Neural progenitor cell (in vitro differentiated cells): ENCODE measurements at regions not wholly inside any gene's neighbourhood (a gene's known extent, or its start where the extent isn't known, plus 50 kb on each side); places are given as distances from the start of the nearest gene placed in this dataset.

ENCODE experiments used
- DNase-seq: peaks from one replicate; pipeline ENCODE4 v3.0.0-alpha.2; 2016; ENCODE audit warnings: low spot score
- H2AFZ ChIP-seq: fragments of 200-600 bp; sonication (generic); replicated peaks from 2 replicates; pipeline ENCODE4 v1.6.1; 2016; ENCODE audit warnings: antibody characterized with exemption
- H3F3A ChIP-seq: fragments of 200-600 bp; sonication (generic); 2 replicates; pipeline ENCODE4 v1.6.1; 2016; ENCODE audit warnings: antibody characterized with exemption, low read depth
- H3K27ac ChIP-seq: fragments of 200-600 bp; sonication (generic); 2 replicates; pipeline ENCODE4 v1.5.1; 2016; ENCODE audit warnings: mild to moderate bottlenecking
- H3K27me3 ChIP-seq: fragments of 200-600 bp; sonication (generic); 2 replicates; pipeline ENCODE4 v1.6.1; 2016; ENCODE audit warnings: mild to moderate bottlenecking, moderate library complexity
- H3K36me3 ChIP-seq: fragments of 200-600 bp; sonication (generic); 2 replicates; pipeline ENCODE4 v1.5.1; 2016
- H3K4me1 ChIP-seq: fragments of 200-600 bp; sonication (generic); 2 replicates; pipeline ENCODE4 v1.6.1; 2016; ENCODE audit warnings: mixed run types
- H3K4me2 ChIP-seq: fragments of 200-600 bp; sonication (generic); 2 replicates; pipeline ENCODE4 v1.6.1; 2016
- H3K4me3 ChIP-seq: fragments of 200-600 bp; sonication (generic); 2 replicates; pipeline ENCODE4 v1.5.1; 2016
- H3K79me2 ChIP-seq: fragments of 200-600 bp; sonication (generic); 2 replicates; pipeline ENCODE4 v1.6.1; 2016; ENCODE audit warnings: low read depth
- H3K9ac ChIP-seq: fragments of 200-600 bp; sonication (generic); 2 replicates; pipeline ENCODE4 v1.6.1; 2016
- H3K9me3 ChIP-seq: fragments of 200-600 bp; sonication (generic); 2 replicates; pipeline ENCODE4 v1.5.1; 2016; ENCODE audit warnings: low read depth
- H4K20me1 ChIP-seq: fragments of 200-600 bp; sonication (generic); 2 replicates; pipeline ENCODE4 v1.6.1; 2016; ENCODE audit warnings: low read depth
- H3K27ac Mint-ChIP-seq: 3 replicates; pipeline ENCODE4 v1.8.0; 2021; ENCODE audit warnings: mixed read lengths
- H3K27me3 Mint-ChIP-seq: 2 replicates; pipeline ENCODE4 v1.8.0; 2022; ENCODE audit warnings: low read depth, mild to moderate bottlenecking, inconsistent platforms, moderate library complexity, mixed read lengths; ENCODE audit not compliant: insufficient read depth
- H3K36me3 Mint-ChIP-seq: 3 replicates; pipeline ENCODE4 v1.8.0; 2021; ENCODE audit warnings: mixed read lengths
- H3K4me1 Mint-ChIP-seq: 3 replicates; pipeline ENCODE4 v1.8.0; 2021; ENCODE audit warnings: mixed read lengths
- H3K4me3 Mint-ChIP-seq: 3 replicates; pipeline ENCODE4 v1.8.0; 2021; ENCODE audit warnings: mild to moderate bottlenecking, moderate library complexity, mixed read lengths
- H3K9me3 Mint-ChIP-seq: 3 replicates; pipeline ENCODE4 v1.8.0; 2020; ENCODE audit warnings: mixed read lengths
- CTCF ChIP-seq: fragments of 200-600 bp; sonication (generic); IDR thresholded peaks from 2 replicates; pipeline ENCODE4 v1.5.1; 2017; ENCODE audit warnings: antibody characterized with exemption, mild to moderate bottlenecking
- EZH2 ChIP-seq: fragments of 200-600 bp; sonication (generic); IDR thresholded peaks from 2 replicates; pipeline ENCODE4 v1.6.1; 2017; ENCODE audit warnings: antibody characterized with exemption, mild to moderate bottlenecking, moderate library complexity
- EZH2phosphoT487 ChIP-seq: fragments of 200-600 bp; sonication (generic); IDR thresholded peaks from 2 replicates; pipeline ENCODE4 v1.6.1; 2017; ENCODE audit warnings: antibody characterized with exemption

- Mint-ChIP-seq H3K27ac (peak overlapping the region; percentile 13), H3K27me3 (no peaks in the 10 kb centered on the region), H3K4me1 (peaks cover 11% of the 10 kb centered on the region), H3K4me3 (no peak overlapping the region), H3K36me3 (no peaks in the 10 kb centered on the region), H3K9me3 (no peaks in the 10 kb centered on the region)
- no peak for DNase-seq
- Histone ChIP-seq H3K79me2 (no peaks in the 10 kb centered on the region), H3K4me1 (no peaks in the 10 kb centered on the region), H3K27me3 (no peaks in the 10 kb centered on the region), H3K9me3 (no peaks in the 10 kb centered on the region), H3K27ac (no peak overlapping the region), H4K20me1 (no peaks in the 10 kb centered on the region), H3K36me3 (no peaks in the 10 kb centered on the region), H3K4me3 (no peak overlapping the region), H3K9ac (no peak overlapping the region), H3K4me2 (no peak overlapping the region), H2AFZ (no peak overlapping the region), H3F3A (no peaks in the 10 kb centered on the region)
- TF ChIP-seq EZH2 (no peak), EZH2phosphoT487 (no peak), CTCF (no peak)
Measured at GRCh38 chr3:178263236-178263916, 272.9 kb upstream of the KCNMB2 start.

- Histone ChIP-seq H3K4me2 (no peak overlapping the region), H3K36me3 (no peaks in the 10 kb centered on the region), H3K9ac (no peak overlapping the region), H3K4me1 (no peaks in the 10 kb centered on the region), H3K27ac (no peak overlapping the region), H3K27me3 (no peaks in the 10 kb centered on the region), H3F3A (no peaks in the 10 kb centered on the region), H4K20me1 (no peaks in the 10 kb centered on the region), H3K4me3 (no peak overlapping the region), H3K9me3 (no peaks in the 10 kb centered on the region), H2AFZ (no peak overlapping the region), H3K79me2 (no peaks in the 10 kb centered on the region)
- Mint-ChIP-seq H3K36me3 (no peaks in the 10 kb centered on the region), H3K4me1 (peaks cover 3% of the 10 kb centered on the region), H3K4me3 (no peak overlapping the region), H3K27ac (no peak overlapping the region), H3K27me3 (no peaks in the 10 kb centered on the region), H3K9me3 (no peaks in the 10 kb centered on the region)
- TF ChIP-seq EZH2, result no peak
- TF ChIP-seq CTCF, result no peak
- TF ChIP-seq EZH2phosphoT487, result no peak
- DNase-seq, result no peak
Measured at GRCh38 chr3:178267158-178267844, 268.9 kb upstream of the KCNMB2 start.

GRCh38 chr3:178270838-178271237, 265.4 kb upstream of the KCNMB2 start:
- no peaks in the 10 kb centered on the region for H3K36me3 Mint-ChIP-seq
- no peaks in the 10 kb centered on the region for H3K9me3 Mint-ChIP-seq
- Histone ChIP-seq H3F3A (no peaks in the 10 kb centered on the region), H3K4me3 (no peak overlapping the region), H3K4me1 (no peaks in the 10 kb centered on the region), H3K27ac (no peak overlapping the region), H3K9me3 (no peaks in the 10 kb centered on the region), H3K36me3 (no peaks in the 10 kb centered on the region), H3K79me2 (no peaks in the 10 kb centered on the region), H3K4me2 (no peak overlapping the region), H4K20me1 (no peaks in the 10 kb centered on the region), H2AFZ (no peak overlapping the region), H3K9ac (no peak overlapping the region), H3K27me3 (no peaks in the 10 kb centered on the region)
- H3K27me3 Mint-ChIP-seq, result no peaks in the 10 kb centered on the region
- H3K4me1 Mint-ChIP-seq, result no peaks in the 10 kb centered on the region
- no peak overlapping the region for H3K4me3 Mint-ChIP-seq
- TF ChIP-seq EZH2phosphoT487 (no peak), CTCF (no peak)
- no peak for DNase-seq
- H3K27ac Mint-ChIP-seq, result no peak overlapping the region
